Astrocyte (in vitro differentiated cells and primary cell): ENCODE measurements at regions not wholly inside any gene's neighbourhood (a gene's known extent, or its start where the extent isn't known, plus 50 kb on each side); places are given as distances from the start of the nearest gene placed in this dataset.

Source experiments
- CTCF ChIP-seq: IDR thresholded peaks from 2 replicates; pipeline ENCODE4 v1.5.1; 2011; ENCODE audit warnings: low read depth, mild to moderate bottlenecking, inconsistent platforms, low read length, moderate library complexity; ENCODE audit not compliant: insufficient read depth
- EZH2 ChIP-seq: IDR thresholded peaks from 2 replicates; pipeline ENCODE4 v1.6.1; 2012; ENCODE audit warnings: mild to moderate bottlenecking, low read length, inconsistent platforms; ENCODE audit not compliant: insufficient read depth

GRCh38 chr2:7966032-7966431 is 715.8 kb upstream of the ID2 start:
- TF ChIP-seq EZH2 (no peak), CTCF (no peak)
